Endothelial cell of umbilical vein (primary cell): ENCODE measurements at regions not wholly inside any gene's neighbourhood (a gene's known extent, or its start where the extent isn't known, plus 50 kb on each side); places are given as distances from the start of the nearest gene placed in this dataset.
"Not testable (repeated sequence)": the region's sequence is repeated elsewhere in the genome, so short reads cannot be mapped to it uniquely, and the experiment has no call there.

Experiments
- CTCF ChIP-seq, 2 donors: IDR thresholded peaks; 1 replicate in 1 of 2; 2 replicates in 1 of 2; pipeline ENCODE4 v1.5.1; 2011; ENCODE audit warnings: low read length in 2 of 2, mild to moderate bottlenecking in 2 of 2, moderate library complexity in 2 of 2, control low read depth in 1 of 2, inconsistent platforms in 1 of 2, low read depth in 1 of 2; ENCODE audit not compliant: insufficient read depth in 1 of 2; ENCODE audit errors: extremely low read depth in 1 of 2
- EZH2 ChIP-seq: IDR thresholded peaks from 2 replicates; pipeline ENCODE4 v1.6.1; 2012; ENCODE audit warnings: borderline replicate concordance, low read depth, mild to moderate bottlenecking, moderate library complexity, low read length, inconsistent platforms; ENCODE audit not compliant: severe bottlenecking
- JUN ChIP-seq: IDR thresholded peaks from 2 replicates; pipeline ENCODE4 v1.6.1; 2011; ENCODE audit warnings: borderline replicate concordance, low read depth; ENCODE audit not compliant: insufficient read length, insufficient read depth
- POLR2A ChIP-seq: IDR thresholded peaks from 2 replicates; pipeline ENCODE4 v1.6.1; 2012; ENCODE audit warnings: low read depth, mild to moderate bottlenecking, control low read depth, low read length
- POLR2AphosphoS5 ChIP-seq: IDR thresholded peaks from 2 replicates; pipeline ENCODE4 v1.6.1; 2012; ENCODE audit warnings: low read depth, mild to moderate bottlenecking, control low read depth, low read length, moderate library complexity; ENCODE audit not compliant: insufficient read depth

DNA sequence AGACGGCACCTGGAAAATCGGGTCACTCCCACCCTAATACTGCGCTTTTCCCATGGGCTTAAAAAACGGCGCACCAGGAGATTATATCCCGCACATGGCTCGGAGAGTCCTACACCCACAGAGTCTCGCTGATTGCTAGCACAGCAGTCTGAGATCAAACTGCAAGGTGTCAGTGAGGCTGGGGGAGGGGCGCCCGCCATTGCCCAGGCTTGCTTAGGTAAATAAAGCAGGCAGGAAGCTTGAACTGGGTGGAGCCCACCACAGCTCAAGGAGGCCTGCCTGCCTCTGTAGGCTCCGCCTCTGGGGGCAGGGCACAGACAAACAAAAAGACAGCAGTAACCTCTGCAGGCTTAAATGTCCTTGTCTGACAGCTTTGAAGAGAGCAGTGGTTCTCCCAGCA is 102.6 kb downstream of the FHIP1A start:
- TF ChIP-seq POLR2AphosphoS5; EZH2; CTCF (IDR thresholded peaks at IDR 0.05; ENCODE audit: extremely low read depth in 1 of 2, insufficient read depth in 1 of 2, low read depth in 1 of 2, low read length in 2 of 2); POLR2A; JUN: not testable (repeated sequence)
